NCI-H226 (cell line): ENCODE measurements at regions not wholly inside any gene's neighbourhood (a gene's known extent, or its start where the extent isn't known, plus 50 kb on each side); places are given as distances from the start of the nearest gene placed in this dataset.

Experiments used
- DNase-seq: peaks from one replicate; pipeline ENCODE4 v3.0.0-alpha.2; 2015

DNA sequence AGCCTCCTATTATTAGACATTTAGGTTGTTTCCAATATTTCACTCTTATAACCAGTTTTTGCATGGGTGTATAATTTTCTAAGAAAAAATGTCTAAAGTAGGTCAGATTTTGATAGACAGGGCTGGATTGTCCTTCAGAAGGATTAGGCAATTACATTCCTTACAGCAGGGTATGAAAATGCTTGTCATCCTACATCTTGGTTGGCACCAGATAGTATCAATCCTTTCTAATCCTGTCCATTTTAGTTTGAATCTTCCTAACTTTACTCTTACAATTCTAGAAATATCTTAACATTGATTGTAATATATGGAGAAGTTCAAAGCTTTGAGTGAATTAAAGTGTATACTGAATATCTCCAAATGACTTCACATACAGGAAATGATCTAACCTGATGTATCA, 63.0 kb upstream of the ZBED5 start:
- DNase-seq, result no peak

DNA sequence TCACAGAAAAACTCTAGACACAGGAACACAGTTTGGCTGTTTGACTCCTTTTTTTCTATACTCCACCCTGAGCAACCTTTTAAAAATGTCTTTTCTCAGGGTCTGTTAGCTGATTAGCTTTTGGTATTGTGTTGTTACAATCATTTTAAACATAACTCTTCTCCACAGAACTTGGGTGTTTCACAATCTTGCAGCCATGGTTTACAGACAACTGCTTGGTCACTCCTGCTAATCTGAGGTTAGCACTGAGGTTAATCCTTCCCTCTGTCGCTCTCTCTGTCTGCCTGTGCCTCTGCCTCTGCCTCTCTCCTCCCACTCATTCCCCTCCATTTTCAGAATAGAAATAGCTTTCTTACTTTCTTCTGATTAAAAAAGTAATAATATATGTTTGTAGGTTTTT, 62.4 kb upstream of the ZBED5 start:
- peak; percentile 73 for DNase-seq

DNA sequence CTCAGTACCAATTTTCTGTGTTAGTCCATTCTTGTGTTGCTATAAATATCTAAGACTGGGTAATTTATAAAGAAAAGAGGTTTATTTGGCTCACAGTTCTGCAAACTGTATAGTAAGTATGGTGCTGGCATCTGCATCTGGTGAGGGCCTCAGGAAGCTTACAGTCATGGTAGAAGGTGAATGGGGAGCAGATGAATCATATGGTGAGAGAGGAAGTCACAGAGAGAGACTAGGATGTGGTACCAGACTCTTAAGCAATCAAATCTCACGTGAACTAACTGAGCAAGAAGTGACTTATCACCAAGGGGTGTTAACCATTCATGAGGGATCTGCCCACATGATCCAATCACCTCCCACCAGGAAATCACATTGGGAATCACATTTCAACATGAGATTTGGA, 60.8 kb upstream of the ZBED5 start:
- no peak for DNase-seq

DNA sequence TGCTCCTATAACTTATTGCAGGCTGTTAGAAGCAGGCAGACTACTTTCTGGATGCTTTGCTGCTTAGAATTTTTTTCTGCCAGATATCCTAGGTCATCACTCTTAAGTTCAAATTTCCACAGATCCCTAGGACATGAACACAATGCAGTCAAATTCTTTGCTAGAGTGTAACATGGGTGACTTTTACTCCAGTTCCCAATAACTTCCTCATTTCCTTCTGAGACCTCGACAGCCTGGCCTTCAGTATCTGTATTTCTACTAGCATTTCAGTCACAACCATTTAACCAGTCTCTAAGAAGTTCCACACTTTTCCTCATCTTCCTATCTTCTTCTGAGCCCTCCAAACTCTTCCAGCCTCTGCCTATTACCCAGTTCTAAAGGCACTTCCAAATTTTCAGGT, 60.4 kb upstream of the ZBED5 start:
- no peak for DNase-seq

DNA sequence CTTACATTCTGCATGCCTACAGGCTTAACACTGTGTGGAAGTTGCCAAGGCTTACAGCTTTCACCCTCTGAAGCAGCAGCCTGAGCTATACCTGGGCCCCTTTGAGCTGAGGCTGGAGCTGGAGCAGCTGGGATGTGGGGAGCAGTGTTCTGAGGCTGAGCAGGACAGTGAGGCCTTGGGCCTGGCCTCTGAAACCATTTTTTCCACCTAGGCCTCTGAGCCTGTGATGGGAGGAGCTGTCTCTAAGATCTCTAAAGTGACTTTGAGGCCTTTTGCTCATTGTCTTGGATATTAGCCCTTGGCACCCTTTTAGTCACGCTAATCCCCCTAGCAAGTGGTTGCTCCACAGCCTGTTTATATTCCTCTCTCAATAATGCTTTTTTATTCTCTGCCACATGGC, 59.9 kb upstream of the ZBED5 start:
- no peak for DNase-seq

DNA sequence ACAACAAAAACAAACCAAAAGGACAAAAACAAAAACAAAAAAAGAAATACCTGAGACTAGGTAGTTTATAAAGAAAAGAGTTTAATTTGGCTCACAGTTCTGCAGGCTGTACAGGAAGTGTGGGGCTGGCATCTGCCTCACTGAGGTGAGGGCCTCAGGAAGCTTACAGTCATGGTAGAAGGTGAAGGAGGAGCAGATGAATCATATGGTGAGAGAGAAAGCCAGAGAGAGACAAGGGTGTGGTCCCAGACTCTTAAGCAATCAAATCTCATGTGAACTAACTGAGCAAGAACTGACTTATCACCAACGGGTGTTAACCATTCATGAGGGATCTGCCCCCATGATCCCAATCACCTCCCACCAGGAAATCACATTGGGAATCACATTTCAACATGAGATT, 58.8 kb upstream of the ZBED5 start:
- DNase-seq, result peak; percentile 44

DNA sequence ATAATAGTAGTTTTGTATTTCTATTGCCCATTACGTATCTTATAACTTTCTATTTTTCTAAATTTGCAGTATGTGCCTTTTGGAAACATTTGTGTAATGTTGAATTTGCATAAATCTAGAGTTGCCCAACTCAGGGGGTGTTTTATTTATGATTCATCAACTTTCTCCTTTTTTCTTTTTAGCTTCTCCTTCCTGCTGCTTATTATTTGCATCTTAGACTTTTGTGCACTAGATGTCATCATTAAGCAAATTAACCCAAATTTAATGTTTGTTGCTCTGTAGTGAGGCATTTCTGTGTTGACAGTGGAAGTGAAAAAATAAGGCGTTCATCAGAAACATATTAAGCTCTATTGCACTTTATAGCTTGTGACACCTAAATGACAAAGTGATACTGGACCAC, 56.2 kb upstream of the ZBED5 start:
- DNase-seq, result no peak

DNA sequence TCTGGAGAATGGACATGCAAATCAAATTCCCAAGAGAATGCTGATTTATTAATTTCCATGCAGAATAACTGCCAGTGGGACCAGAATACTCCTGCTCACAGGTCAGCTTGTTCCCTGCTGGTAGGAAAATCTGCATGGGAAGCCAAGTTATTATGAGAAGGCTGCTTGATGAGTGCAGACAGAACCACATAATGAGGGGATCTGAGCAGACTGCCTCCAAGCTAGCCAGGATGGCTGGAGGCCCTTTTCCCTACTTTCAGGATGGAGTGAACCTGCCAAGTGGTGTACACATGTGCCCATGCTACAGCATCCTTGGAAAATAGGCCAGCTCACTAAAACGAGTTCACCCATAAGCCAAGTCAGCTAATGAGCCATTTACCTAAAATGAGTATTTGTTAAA, 55.2 kb upstream of the ZBED5 start:
- no peak for DNase-seq

DNA sequence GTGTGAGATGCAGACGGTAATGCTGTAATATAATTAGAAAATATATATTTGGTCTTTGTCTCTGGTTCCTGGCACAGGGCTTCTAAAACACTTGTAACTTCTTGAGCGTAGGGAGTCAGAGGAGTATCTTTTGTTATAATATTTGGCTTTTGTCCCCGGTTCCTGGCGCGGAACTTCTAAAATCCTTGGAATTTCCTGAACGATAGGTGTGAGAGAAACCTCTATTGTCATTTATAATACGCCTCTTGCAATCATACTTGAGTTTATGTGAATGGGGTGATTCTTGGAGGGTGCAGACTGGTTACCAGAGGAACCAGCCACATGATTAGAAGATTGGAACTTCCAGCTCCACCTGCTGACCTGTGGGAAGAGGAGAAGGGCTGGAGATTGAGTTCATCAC, 54.1 kb upstream of the ZBED5 start:
- DNase-seq, result no peak

DNA sequence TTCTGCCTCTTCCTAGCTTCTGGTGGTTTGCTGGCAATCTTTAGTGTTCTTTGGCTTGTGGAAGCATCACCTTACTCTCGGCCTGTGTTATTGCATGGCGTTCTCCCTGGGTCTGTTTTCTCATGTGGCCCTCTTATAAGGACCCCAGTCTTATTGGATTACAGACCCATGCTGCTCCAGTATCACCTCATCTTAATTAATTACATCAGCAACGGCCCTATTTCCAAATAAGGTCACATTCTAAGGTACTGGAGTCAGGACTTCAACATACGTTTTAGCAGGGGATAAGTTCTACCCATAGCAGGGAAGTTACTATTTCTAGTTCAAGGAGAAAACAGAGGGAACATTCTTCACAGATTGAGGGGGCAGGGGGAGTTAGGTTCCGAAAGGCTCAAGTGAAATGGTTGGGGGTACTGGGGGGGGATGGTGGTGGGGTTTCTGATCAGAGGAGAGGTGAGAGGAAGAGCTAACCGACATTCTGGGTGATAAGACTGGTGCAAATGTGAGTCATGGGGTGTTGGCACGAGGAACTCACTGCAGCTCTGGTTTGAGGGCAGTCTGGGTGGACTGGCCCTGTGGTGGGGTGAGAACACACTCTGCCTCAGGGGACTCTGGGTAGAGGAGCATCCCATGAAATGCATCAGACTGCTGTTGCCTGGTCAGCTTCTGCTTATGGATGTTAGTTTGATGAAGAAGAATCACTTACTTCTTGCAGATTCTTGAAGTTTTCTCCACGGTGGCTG, 51.5 kb upstream of the ZBED5 start:
- peak; percentile 81 for DNase-seq

DNA sequence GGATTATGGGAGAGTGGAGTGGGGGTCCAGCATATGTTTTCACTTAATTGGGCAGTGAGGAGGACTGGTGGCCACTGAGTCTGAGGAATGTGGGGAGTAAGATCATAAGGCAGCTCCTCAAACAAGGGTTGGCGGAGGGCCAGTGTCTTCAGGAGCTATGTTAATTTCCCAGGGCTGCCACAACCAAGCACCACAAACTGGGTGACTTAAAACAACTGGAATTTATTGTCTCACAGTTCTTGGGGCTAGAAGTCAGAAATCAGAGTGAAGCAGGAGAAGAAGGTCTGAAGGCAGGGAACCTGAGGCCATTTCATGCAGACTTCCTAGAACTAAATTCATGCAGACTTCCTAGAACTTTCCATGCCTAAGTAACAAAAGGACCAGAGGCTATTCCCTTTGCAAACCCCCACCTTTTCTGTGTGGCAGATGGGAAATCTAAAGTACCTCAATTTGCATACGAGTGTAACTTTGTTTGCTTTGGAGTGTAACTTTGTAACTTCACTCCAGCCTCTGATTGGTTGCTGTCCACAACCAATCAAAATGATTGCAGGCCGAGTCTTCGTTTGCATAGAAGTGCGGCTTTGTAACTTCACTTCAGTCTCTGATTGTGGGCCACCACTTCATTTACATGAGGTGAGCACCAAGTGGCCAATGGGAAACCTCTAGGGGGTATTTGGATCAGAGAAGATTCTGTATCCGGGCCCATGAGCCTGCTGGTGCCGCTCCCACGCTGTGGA, 50.5 kb upstream of the ZBED5 start:
- peak; percentile 82 for DNase-seq
